Endothelial cell of umbilical vein (primary cell): ENCODE measurements at regions not wholly inside any gene's neighbourhood (a gene's known extent, or its start where the extent isn't known, plus 50 kb on each side); places are given as distances from the start of the nearest gene placed in this dataset.

ENCODE experiments used
- BruUV-seq: library from RNA; stranded (reverse); fragments of 400-500 nt; replicated peaks from 2 replicates; lab custom pipeline; 2021; lab: Mats Ljungman, UMichigan
- CTCF ChIA-PET: fragments of 300-600, 350-600 bp; sonication (Branson Sonifier 250); formaldehyde crosslinking; loops from one replicate; lab custom pipeline; 2021; ENCODE audit warnings: antibody characterized with exemption, inconsistent platforms; lab: Charles Lee
- POLR2A ChIA-PET: fragments of 300-600, 350-600 bp; sonication (Branson Sonifier 250); formaldehyde crosslinking; loops from one replicate; lab custom pipeline; 2021; ENCODE audit warnings: antibody characterized with exemption, inconsistent platforms; lab: Charles Lee
- DNase-seq: peaks from one replicate; pipeline ENCODE4 v3.0.0-alpha.2; 2011; ENCODE audit warnings: low read depth, low spot score
- FAIRE-seq: peaks from 2 replicates; lab custom pipeline; 2011; peaks lifted over from hg19 to GRCh38; lab: Jason Lieb, UNC
- H2AFZ ChIP-seq: 2 replicates; pipeline ENCODE4 v1.6.0; 2012; ENCODE audit warnings: low read depth, low read length, control low read depth, inconsistent platforms
- H3K27ac ChIP-seq: 2 replicates; pipeline ENCODE4 v1.5.1; 2011; ENCODE audit warnings: low read depth, mild to moderate bottlenecking, control low read depth, low read length, moderate library complexity; ENCODE audit not compliant: insufficient read depth
- H3K27me3 ChIP-seq, 2 experiments: 2 replicates each; pipeline versions ENCODE4 v1.6.0 to v1.6.1; 2011; ENCODE audit warnings: low read length in 2 of 2, mixed read lengths in 1 of 2; ENCODE audit not compliant: control insufficient read depth in 2 of 2, insufficient read depth in 2 of 2
- H3K36me3 ChIP-seq, 2 experiments: 2 replicates in 1 of 2; 3 replicates in 1 of 2; pipeline ENCODE4 v1.5.1; 2011; ENCODE audit warnings: low read length in 2 of 2, mild to moderate bottlenecking in 1 of 2, moderate library complexity in 1 of 2; ENCODE audit not compliant: control insufficient read depth in 2 of 2, insufficient read depth in 2 of 2; ENCODE audit errors: extremely low read depth in 1 of 2
- H3K4me1 ChIP-seq: 3 replicates; pipeline ENCODE4 v1.5.1; 2011; ENCODE audit warnings: mild to moderate bottlenecking, low read length; ENCODE audit not compliant: control insufficient read depth, insufficient read depth; ENCODE audit errors: extremely low read depth
- H3K4me2 ChIP-seq: 2 replicates; pipeline ENCODE4 v1.6.1; 2011; ENCODE audit warnings: low read length, control low read depth, mixed read lengths; ENCODE audit not compliant: insufficient read depth
- H3K4me3 ChIP-seq, 3 experiments: fragments of 200-600 bp in 1 of 3; sonication (generic), shearing (Covaris generic) in 1 of 3; replicated peaks in 1 of 3; 2 replicates each; pipeline ENCODE4 v1.5.1; 2011 to 2016; ENCODE audit warnings: control low read depth in 3 of 3, low read length in 3 of 3, mild to moderate bottlenecking in 2 of 3, inconsistent platforms in 1 of 3, low read depth in 1 of 3, moderate library complexity in 1 of 3; ENCODE audit not compliant: insufficient read depth in 1 of 3
- H3K79me2 ChIP-seq: 2 replicates; pipeline ENCODE4 v1.6.0; 2012; ENCODE audit warnings: low read length, inconsistent platforms; ENCODE audit not compliant: control insufficient read depth, insufficient read depth
- H3K9ac ChIP-seq: replicated peaks from 2 replicates; pipeline ENCODE3; 2011; ENCODE audit warnings: low read length, control low read depth; ENCODE audit not compliant: insufficient read depth; ENCODE audit errors: extremely low read depth
- H3K9me1 ChIP-seq: replicated peaks from 3 replicates; pipeline ENCODE4 v1.6.0; 2011; ENCODE audit warnings: mild to moderate bottlenecking, low read length; ENCODE audit not compliant: control insufficient read depth, insufficient read depth; ENCODE audit errors: extremely low read depth
- H3K9me3 ChIP-seq: replicated peaks from 2 replicates; pipeline ENCODE4 v1.5.1; 2012; ENCODE audit warnings: low read length, inconsistent platforms; ENCODE audit not compliant: control insufficient read depth, insufficient read depth
- H4K20me1 ChIP-seq: replicated peaks from 2 replicates; pipeline ENCODE3; 2011; ENCODE audit warnings: mild to moderate bottlenecking, low read length; ENCODE audit not compliant: control insufficient read depth, insufficient read depth; ENCODE audit errors: extremely low read depth
- CTCF ChIP-seq, 2 donors: IDR thresholded peaks; 1 replicate in 1 of 2; 2 replicates in 1 of 2; pipeline ENCODE4 v1.5.1; 2011; ENCODE audit warnings: low read length in 2 of 2, mild to moderate bottlenecking in 2 of 2, moderate library complexity in 2 of 2, control low read depth in 1 of 2, inconsistent platforms in 1 of 2, low read depth in 1 of 2; ENCODE audit not compliant: insufficient read depth in 1 of 2; ENCODE audit errors: extremely low read depth in 1 of 2
- EZH2 ChIP-seq: IDR thresholded peaks from 2 replicates; pipeline ENCODE4 v1.6.1; 2012; ENCODE audit warnings: borderline replicate concordance, low read depth, mild to moderate bottlenecking, moderate library complexity, low read length, inconsistent platforms; ENCODE audit not compliant: severe bottlenecking
- FOS ChIP-seq: IDR thresholded peaks from 2 replicates; pipeline ENCODE4 v1.6.1; 2011; ENCODE audit warnings: mild to moderate bottlenecking, low read length, moderate library complexity, borderline replicate concordance; ENCODE audit not compliant: insufficient read depth
- GATA2 ChIP-seq: IDR thresholded peaks from 2 replicates; pipeline ENCODE4 v1.7.0; 2011; ENCODE audit warnings: low read depth, mild to moderate bottlenecking, moderate library complexity, mixed read lengths, low read length; ENCODE audit not compliant: insufficient read length, insufficient read depth
- JUN ChIP-seq: IDR thresholded peaks from 2 replicates; pipeline ENCODE4 v1.6.1; 2011; ENCODE audit warnings: borderline replicate concordance, low read depth; ENCODE audit not compliant: insufficient read length, insufficient read depth
- MAX ChIP-seq: IDR thresholded peaks from 2 replicates; pipeline ENCODE4 v1.6.1; 2011; ENCODE audit not compliant: insufficient read depth, insufficient read length
- MYC ChIP-seq: IDR thresholded peaks from one replicate; pipeline ENCODE4 v1.6.1; 2011; ENCODE audit warnings: mild to moderate bottlenecking, low read depth, low read length
- POLR2A ChIP-seq: IDR thresholded peaks from 2 replicates; pipeline ENCODE4 v1.6.1; 2012; ENCODE audit warnings: low read depth, mild to moderate bottlenecking, control low read depth, low read length
- POLR2AphosphoS5 ChIP-seq: IDR thresholded peaks from 2 replicates; pipeline ENCODE4 v1.6.1; 2012; ENCODE audit warnings: low read depth, mild to moderate bottlenecking, control low read depth, low read length, moderate library complexity; ENCODE audit not compliant: insufficient read depth
- dilution Hi-C: fragments of 300-500 bp; cut with MboI; formaldehyde crosslinking; loops from one replicate; pipeline ENCODE4 v1.15.0; 2019; ENCODE audit warnings: low sequenced_read_pairs; ENCODE audit not compliant: extremely low pct_ligation_motif_present
- intact Hi-C: fragments of 100-400 bp; cut with micrococcal nuclease; formaldehyde crosslinking; loops from one replicate; pipeline ENCODE4 v1.10.0; 2022

- Histone ChIP-seq H2AFZ (no peak overlapping the region), H3K27ac (no peak overlapping the region), H3K4me1 (no peaks in the 10 kb centered on the region), H3K9me1 (no peaks in the 10 kb centered on the region), H4K20me1 (no peaks in the 10 kb centered on the region), H3K4me3 (no peak overlapping the region), H3K79me2 (no peaks in the 10 kb centered on the region), H3K27me3 (no peaks in the 10 kb centered on the region), H3K9me3 (no peaks in the 10 kb centered on the region), H3K4me2 (no peak overlapping the region), H3K9ac (no peak overlapping the region), H3K36me3 (no peaks in the 10 kb centered on the region)
- TF ChIP-seq MYC (no peak), POLR2A (no peak), MAX (no peak), EZH2 (no peak), GATA2 (no peak), JUN (no peak), FOS (no peak), POLR2AphosphoS5 (no peak), CTCF (IDR thresholded peaks at IDR 0.05; ENCODE audit: extremely low read depth in 1 of 2, insufficient read depth in 1 of 2, low read depth in 1 of 2, low read length in 2 of 2) (no peak)
- ChIA-PET POLR2A (no interaction called here), CTCF (no interaction called here)
- no TSS peak for BruUV-seq
- FAIRE-seq, result no peak
- dilution Hi-C loops (no loop called here), intact Hi-C loops (no loop called here)
- DNase-seq, result no peak
Measured at GRCh38 chr1:68959461-68960030, 462.7 kb upstream of the DEPDC1 start.
